ENCODE measurements at regions not wholly inside any gene's neighbourhood (a gene's known extent, or its start where the extent isn't known, plus 50 kb on each side); places are given as distances from the start of the nearest gene placed in this dataset.

DNA sequence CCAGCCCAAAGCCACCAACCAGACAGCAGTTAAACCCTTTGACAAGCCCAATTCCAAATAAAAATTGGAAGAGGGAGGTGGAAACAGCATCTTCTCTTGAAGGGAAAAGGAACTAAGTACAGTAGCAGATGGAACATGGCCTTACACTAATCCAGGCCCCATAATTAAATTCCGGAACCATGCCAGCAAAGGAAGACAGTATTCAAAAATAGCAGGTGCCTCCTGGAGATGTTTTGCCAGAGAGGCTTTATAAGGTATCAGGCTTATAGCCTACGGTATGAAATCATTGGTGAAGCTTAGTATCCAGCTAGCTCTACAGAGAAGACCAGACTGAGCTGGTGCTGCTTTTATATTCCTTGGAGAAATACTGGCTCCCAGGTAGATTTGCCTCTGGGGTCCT lies 344.1 kb upstream of the API5 start:
- no peak overlapping the region for H3K4me3 Mint-ChIP-seq
- no peak overlapping the region for H3K27ac Mint-ChIP-seq
- H3K36me3 Mint-ChIP-seq (ENCODE audit: low read depth) = no peaks in the 10 kb centered on the region
- H3K9me3 Mint-ChIP-seq = peaks cover 11% of the 10 kb centered on the region
- TF ChIP-seq, protein P1, sequence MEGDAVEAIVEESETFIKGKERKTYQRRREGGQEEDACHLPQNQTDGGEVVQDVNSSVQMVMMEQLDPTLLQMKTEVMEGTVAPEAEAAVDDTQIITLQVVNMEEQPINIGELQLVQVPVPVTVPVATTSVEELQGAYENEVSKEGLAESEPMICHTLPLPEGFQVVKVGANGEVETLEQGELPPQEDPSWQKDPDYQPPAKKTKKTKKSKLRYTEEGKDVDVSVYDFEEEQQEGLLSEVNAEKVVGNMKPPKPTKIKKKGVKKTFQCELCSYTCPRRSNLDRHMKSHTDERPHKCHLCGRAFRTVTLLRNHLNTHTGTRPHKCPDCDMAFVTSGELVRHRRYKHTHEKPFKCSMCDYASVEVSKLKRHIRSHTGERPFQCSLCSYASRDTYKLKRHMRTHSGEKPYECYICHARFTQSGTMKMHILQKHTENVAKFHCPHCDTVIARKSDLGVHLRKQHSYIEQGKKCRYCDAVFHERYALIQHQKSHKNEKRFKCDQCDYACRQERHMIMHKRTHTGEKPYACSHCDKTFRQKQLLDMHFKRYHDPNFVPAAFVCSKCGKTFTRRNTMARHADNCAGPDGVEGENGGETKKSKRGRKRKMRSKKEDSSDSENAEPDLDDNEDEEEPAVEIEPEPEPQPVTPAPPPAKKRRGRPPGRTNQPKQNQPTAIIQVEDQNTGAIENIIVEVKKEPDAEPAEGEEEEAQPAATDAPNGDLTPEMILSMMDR (IDR thresholded peaks at IDR 0.05) = no peak
- peaks cover 9% of the 10 kb centered on the region for H3K4me1 Mint-ChIP-seq
- peaks cover 4% of the 10 kb centered on the region for H3K27me3 Mint-ChIP-seq (ENCODE audit: low read depth, poor library complexity)
- DNase-seq = no peak

DNA sequence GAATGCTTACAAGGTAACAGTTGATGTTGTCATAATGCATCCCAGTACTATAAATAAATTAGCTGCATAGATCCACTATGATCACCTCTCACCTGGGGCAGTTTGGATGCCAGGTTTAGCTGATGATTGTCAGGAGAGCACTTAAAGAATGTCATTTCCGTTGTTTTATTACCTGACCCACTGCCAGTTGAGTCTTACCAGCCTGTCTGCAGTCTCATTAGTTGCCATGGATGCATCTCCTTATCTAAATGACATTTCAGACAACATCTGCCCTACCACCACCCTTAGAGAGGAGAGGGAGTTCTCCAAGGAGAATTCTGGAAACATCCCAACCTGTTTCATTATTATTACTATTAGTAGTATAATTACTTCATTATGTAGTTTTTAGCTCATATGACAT lies 339.1 kb upstream of the API5 start:
- no peak overlapping the region for H3K27ac Mint-ChIP-seq
- no peaks in the 10 kb centered on the region for H3K9me3 Mint-ChIP-seq
- no peak overlapping the region for H3K4me3 Mint-ChIP-seq
- TF ChIP-seq, protein P1 (IDR thresholded peaks at IDR 0.05) = no peak
- H3K27me3 Mint-ChIP-seq (ENCODE audit: low read depth, poor library complexity) = peaks cover 5% of the 10 kb centered on the region
- no peak for DNase-seq
- H3K36me3 Mint-ChIP-seq (ENCODE audit: low read depth) = no peaks in the 10 kb centered on the region
- peaks cover 25% of the 10 kb centered on the region for H3K4me1 Mint-ChIP-seq

DNA sequence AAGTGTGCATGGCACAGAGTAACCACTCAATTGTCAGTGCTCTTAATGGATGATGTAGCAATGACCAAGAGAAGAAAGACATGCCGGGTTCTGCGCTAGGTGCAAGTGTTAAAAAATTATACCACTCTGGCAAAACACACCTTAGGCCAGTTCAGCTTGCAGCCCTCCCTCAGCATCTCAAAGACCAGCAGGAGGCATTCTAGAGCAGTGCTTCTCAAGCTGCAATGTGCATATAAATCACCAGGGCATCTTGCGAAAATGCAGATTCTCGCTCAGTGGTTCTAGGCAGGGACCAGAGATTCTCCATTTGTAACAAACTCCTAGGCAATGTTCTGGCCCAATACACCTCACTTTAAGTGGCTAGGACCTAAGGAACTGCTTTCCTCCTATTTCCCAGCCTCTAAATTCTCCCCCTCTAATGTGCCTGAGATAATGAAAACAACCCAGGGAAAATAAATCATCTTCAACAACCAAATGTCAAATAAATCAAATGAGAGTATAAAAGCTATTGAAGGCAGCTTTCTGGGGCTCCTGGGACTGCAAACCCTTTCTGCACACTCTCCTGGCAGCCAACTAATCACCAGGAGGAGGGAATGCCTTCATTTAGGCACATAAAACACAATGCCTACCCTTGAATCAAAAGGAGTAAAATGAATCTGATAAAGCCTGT lies 337.2 kb upstream of the API5 start:
- Mint-ChIP-seq H3K4me3 (no peak overlapping the region), H3K27ac (no peak overlapping the region), H3K9me3 (peaks cover 5% of the 10 kb centered on the region), H3K27me3 (ENCODE audit: low read depth, poor library complexity) (peaks cover 9% of the 10 kb centered on the region), H3K4me1 (peaks cover 25% of the 10 kb centered on the region), H3K36me3 (ENCODE audit: low read depth) (no peaks in the 10 kb centered on the region)
- TF ChIP-seq, protein P1 (IDR thresholded peaks at IDR 0.05) = no peak
- no peak for DNase-seq

DNA sequence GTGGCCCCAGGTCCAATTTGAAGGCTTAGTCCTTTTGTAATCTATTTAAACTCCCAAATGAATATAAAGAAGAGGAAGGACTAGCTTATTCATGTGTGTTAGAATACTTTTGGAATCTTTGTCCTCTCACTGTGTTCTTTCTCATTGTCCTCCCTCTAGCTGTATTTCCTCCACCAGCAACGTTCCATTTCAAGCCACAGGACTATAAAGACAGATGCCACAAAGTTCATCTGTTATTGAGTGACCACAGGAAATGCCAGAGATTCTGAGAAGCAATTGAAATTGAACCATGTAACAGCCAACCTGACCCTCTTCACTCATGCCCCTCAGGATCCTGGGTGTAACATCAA lies 336.6 kb upstream of the API5 start:
- H3K27ac Mint-ChIP-seq = peak overlapping the region; percentile 51
- H3K9me3 Mint-ChIP-seq = peaks cover 10% of the 10 kb centered on the region
- DNase-seq = no peak
- H3K4me1 Mint-ChIP-seq = peaks cover 20% of the 10 kb centered on the region
- TF ChIP-seq, protein P1 (IDR thresholded peaks at IDR 0.05) = no peak
- peaks cover 11% of the 10 kb centered on the region for H3K27me3 Mint-ChIP-seq (ENCODE audit: low read depth, poor library complexity)
- H3K36me3 Mint-ChIP-seq (ENCODE audit: low read depth) = no peaks in the 10 kb centered on the region
- H3K4me3 Mint-ChIP-seq = no peak overlapping the region

DNA sequence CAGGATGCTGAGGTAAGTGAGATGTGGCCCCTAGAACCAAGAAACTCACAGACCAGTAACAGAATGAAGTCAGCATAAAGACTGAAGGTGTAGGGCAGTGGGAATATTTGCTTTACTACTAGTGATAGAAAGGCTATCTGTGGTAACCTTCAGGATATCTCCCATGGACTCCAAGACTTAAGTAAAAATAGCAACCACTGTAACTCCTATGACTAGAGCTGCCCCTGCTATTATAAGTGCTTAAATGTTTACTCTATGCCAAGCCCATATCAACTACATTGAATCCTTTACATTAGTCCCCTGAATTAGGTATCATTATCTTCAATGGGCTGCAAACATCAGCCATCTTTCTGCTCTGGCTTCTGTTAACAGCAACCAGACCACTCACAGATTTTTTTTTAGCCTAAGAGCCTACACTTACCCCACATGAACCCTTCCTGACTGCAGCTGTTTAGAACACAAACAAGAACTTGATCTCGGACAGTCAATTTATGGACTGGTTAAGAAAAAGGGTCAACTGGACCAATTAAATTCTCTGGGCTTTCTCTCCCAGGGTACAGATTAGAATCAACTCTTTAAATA lies 335.1 kb upstream of the API5 start:
- Mint-ChIP-seq H3K27ac (no peak overlapping the region), H3K36me3 (ENCODE audit: low read depth) (no peaks in the 10 kb centered on the region), H3K9me3 (peaks cover 17% of the 10 kb centered on the region), H3K27me3 (ENCODE audit: low read depth, poor library complexity) (peaks cover 11% of the 10 kb centered on the region), H3K4me1 (peaks cover 17% of the 10 kb centered on the region), H3K4me3 (no peak overlapping the region)
- DNase-seq = no peak
- TF ChIP-seq, protein P1 (IDR thresholded peaks at IDR 0.05) = no peak

DNA sequence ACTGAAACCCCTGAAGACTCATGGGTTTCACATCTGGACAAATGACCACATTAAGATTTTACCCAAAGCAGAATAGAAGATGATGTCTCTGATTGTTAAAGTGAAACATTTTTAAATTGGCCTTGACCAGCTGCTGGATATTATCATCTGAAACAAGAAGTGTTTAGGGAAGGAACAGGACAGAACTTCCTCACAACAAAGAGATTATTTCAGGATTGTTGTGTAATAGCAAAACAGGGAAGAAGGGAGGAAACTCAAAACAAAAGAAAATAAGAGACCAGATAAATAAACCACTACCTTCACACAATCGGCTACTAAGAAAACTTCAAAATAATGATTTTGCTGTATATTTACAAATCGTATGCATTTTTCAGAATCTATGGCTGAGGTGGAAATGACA lies 319.2 kb upstream of the API5 start:
- Mint-ChIP-seq H3K36me3 (ENCODE audit: low read depth) (no peaks in the 10 kb centered on the region), H3K27me3 (ENCODE audit: low read depth, poor library complexity) (no peaks in the 10 kb centered on the region), H3K9me3 (no peaks in the 10 kb centered on the region), H3K4me1 (no peaks in the 10 kb centered on the region), H3K27ac (no peak overlapping the region), H3K4me3 (no peak overlapping the region)
- DNase-seq = no peak
- TF ChIP-seq, protein P1 (IDR thresholded peaks at IDR 0.05) = no peak
